ENCODE measurements at regions not wholly inside any gene's neighbourhood (a gene's known extent, or its start where the extent isn't known, plus 50 kb on each side); places are given as distances from the start of the nearest gene placed in this dataset.

DNA sequence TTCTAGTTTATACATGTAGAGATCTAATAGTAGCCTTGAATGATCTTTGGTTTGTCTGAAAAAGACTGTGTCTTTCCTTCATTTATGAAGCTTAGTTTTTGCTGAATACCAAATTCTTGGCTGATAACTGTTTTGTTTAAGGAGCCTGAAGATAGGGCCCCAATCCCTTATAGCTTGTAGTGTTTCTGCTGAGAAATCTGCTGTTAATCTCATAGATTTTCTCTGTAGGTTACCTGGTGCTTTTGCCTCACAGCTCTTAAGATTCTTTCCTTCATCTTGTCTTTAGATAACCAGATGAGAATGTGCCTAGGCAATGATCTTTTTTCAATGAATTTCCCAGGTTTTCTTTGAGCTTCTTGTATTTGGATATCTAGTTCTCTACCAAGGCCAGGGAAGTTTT is 562.1 kb downstream of the XIRP2 start:
- H3K4me3 ChIP-seq, result no peak overlapping the region
- no peak for DNase-seq
- TF ChIP-seq CTCF (IDR thresholded peaks at IDR 0.05), result no peak
- no peak for TF ChIP-seq POLR2A (IDR thresholded peaks at IDR 0.05)
- no peak for TF ChIP-seq EP300 (IDR thresholded peaks at IDR 0.05)
- no peaks in the 10 kb centered on the region for H3K4me1 ChIP-seq (ENCODE audit: insufficient read depth)
- no peaks in the 10 kb centered on the region for H3K36me3 ChIP-seq
- no peaks in the 10 kb centered on the region for H3K9me3 ChIP-seq
- intact Hi-C loops (cut with DNase I), result no loop called here
- H3K27me3 ChIP-seq, result no peaks in the 10 kb centered on the region
- H3K27ac ChIP-seq, result no peak overlapping the region

DNA sequence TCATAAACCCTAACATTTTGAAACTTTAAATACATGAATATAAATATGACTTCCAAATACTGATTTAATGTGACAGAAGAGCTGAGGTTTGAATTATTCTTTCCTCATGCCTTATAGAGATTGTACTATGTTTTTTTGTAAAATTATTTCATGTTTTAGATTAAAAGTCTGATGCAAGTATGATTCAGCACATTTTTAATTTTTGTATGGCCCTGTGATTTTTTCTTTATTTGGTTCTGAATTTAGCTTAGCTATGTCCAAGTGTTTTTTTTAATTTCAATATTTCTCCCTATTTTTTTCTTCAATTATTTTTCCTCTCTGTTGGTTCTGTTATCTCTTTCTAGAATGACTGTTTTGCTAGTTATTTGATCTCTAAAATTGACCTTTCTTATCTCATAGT is 552.1 kb downstream of the XIRP2 start:
- Histone ChIP-seq H3K4me3 (no peak overlapping the region), H3K27me3 (no peaks in the 10 kb centered on the region), H3K36me3 (no peaks in the 10 kb centered on the region), H3K27ac (no peak overlapping the region), H3K9me3 (no peaks in the 10 kb centered on the region), H3K4me1 (ENCODE audit: insufficient read depth) (no peaks in the 10 kb centered on the region)
- TF ChIP-seq EP300 (IDR thresholded peaks at IDR 0.05) (no peak), POLR2A (IDR thresholded peaks at IDR 0.05) (no peak), CTCF (IDR thresholded peaks at IDR 0.05) (no peak)
- no peak for DNase-seq
- intact Hi-C loops (cut with DNase I), result no loop called here

GRCh38 chr2:167438206-167438605 is 549.9 kb downstream of the XIRP2 start:
- Histone ChIP-seq H3K9me3 (no peaks in the 10 kb centered on the region), H3K4me3 (no peak overlapping the region), H3K27me3 (no peaks in the 10 kb centered on the region), H3K36me3 (no peaks in the 10 kb centered on the region), H3K27ac (no peak overlapping the region), H3K4me1 (ENCODE audit: insufficient read depth) (no peaks in the 10 kb centered on the region)
- TF ChIP-seq POLR2A (IDR thresholded peaks at IDR 0.05) (no peak), EP300 (IDR thresholded peaks at IDR 0.05) (no peak), CTCF (IDR thresholded peaks at IDR 0.05) (no peak)
- 68 to 81% (median 73%) methylated on average over 2 of the region's 2 CpGs for whole genome bisulfite sequencing, 3 donors
- intact Hi-C loops (cut with DNase I), result loop anchor here in 1 of 4 donors (1.0 kb wide), 1 partner anchor 10 kb away; no protein-coding TSS in a partner anchor
- no peak for DNase-seq

DNA sequence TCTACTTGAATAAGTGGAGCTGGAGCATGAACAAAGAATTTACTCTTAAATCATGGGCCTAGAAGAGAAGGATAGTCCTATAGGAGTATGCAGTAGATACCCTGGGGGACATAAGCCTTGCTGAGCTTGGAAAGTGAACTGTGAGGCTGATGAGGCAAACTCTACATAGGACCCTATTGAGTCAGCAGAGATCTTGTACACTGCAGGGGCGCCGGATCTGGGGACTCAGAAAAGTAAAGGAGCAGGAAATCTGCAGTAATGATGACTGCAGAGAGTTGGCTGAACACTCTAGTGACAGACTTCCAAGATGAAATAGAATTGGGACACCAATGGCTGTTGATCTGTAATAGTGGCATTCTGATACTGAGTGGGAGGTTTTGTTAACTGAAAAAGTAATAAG is 543.7 kb downstream of the XIRP2 start:
- no peaks in the 10 kb centered on the region for H3K36me3 ChIP-seq
- WGBS, 3 donors, result 82 to 96% (median 84%) methylated on average over 2 of the region's 2 CpGs
- TF ChIP-seq CTCF (IDR thresholded peaks at IDR 0.05) (no peak), POLR2A (IDR thresholded peaks at IDR 0.05) (no peak), EP300 (IDR thresholded peaks at IDR 0.05) (no peak)
- H3K4me1 ChIP-seq (ENCODE audit: insufficient read depth), result no peaks in the 10 kb centered on the region
- no peak overlapping the region for H3K27ac ChIP-seq
- no peaks in the 10 kb centered on the region for H3K27me3 ChIP-seq
- H3K4me3 ChIP-seq, result no peak overlapping the region
- intact Hi-C loops (cut with DNase I), result no loop called here
- no peak for DNase-seq
- no peaks in the 10 kb centered on the region for H3K9me3 ChIP-seq

- intact Hi-C loops (cut with DNase I), result no loop called here
- Histone ChIP-seq H3K27ac (no peak overlapping the region), H3K4me3 (no peak overlapping the region), H3K27me3 (no peaks in the 10 kb centered on the region), H3K36me3 (no peaks in the 10 kb centered on the region), H3K9me3 (no peaks in the 10 kb centered on the region), H3K4me1 (ENCODE audit: insufficient read depth) (no peaks in the 10 kb centered on the region)
- TF ChIP-seq CTCF (IDR thresholded peaks at IDR 0.05) (no peak), POLR2A (IDR thresholded peaks at IDR 0.05) (no peak), EP300 (IDR thresholded peaks at IDR 0.05) (no peak)
- no peak for DNase-seq
Observed at GRCh38 chr2:167430447-167430846, 542.2 kb downstream of the XIRP2 start.
